Sigmoid colon (tissue), 4 donors: ENCODE measurements at regions not wholly inside any gene's neighbourhood (a gene's known extent, or its start where the extent isn't known, plus 50 kb on each side); places are given as distances from the start of the nearest gene placed in this dataset.

Experiments used
- CTCF ChIP-seq, 4 experiments: fragments of 450-650 bp in 3 of 4; fragments of 200-600 bp in 1 of 4; IDR thresholded peaks; one replicate each; pipeline ENCODE4 v1.5.1; 2016 to 2019; ENCODE audit warnings: antibody characterized with exemption in 4 of 4, mild to moderate bottlenecking in 3 of 4, moderate library complexity in 2 of 4
- EP300 ChIP-seq, 4 donors: sonication (generic); formaldehyde crosslinking; IDR thresholded peaks; one replicate each; pipeline ENCODE4 v1.6.1; 2017; ENCODE audit warnings: antibody characterized with exemption in 4 of 4
- POLR2AphosphoS5 ChIP-seq, 4 donors: sonication (generic); formaldehyde crosslinking; IDR thresholded peaks; one replicate each; pipeline ENCODE4 v1.6.1; 2017; ENCODE audit warnings: antibody characterized with exemption in 4 of 4

GRCh38 chr9:89750117-89750791 lies 145.4 kb downstream of the GADD45G start:
- no peak for TF ChIP-seq CTCF (IDR thresholded peaks at IDR 0.05)
- TF ChIP-seq EP300 (IDR thresholded peaks at IDR 0.05): no peak
- no peak for TF ChIP-seq POLR2AphosphoS5 (IDR thresholded peaks at IDR 0.05)
